ENCODE measurements at regions not wholly inside any gene's neighbourhood (a gene's known extent, or its start where the extent isn't known, plus 50 kb on each side); places are given as distances from the start of the nearest gene placed in this dataset.
A peak's percentile ranks its signal among the peaks of the same experiment; 100 is the strongest.

DNA sequence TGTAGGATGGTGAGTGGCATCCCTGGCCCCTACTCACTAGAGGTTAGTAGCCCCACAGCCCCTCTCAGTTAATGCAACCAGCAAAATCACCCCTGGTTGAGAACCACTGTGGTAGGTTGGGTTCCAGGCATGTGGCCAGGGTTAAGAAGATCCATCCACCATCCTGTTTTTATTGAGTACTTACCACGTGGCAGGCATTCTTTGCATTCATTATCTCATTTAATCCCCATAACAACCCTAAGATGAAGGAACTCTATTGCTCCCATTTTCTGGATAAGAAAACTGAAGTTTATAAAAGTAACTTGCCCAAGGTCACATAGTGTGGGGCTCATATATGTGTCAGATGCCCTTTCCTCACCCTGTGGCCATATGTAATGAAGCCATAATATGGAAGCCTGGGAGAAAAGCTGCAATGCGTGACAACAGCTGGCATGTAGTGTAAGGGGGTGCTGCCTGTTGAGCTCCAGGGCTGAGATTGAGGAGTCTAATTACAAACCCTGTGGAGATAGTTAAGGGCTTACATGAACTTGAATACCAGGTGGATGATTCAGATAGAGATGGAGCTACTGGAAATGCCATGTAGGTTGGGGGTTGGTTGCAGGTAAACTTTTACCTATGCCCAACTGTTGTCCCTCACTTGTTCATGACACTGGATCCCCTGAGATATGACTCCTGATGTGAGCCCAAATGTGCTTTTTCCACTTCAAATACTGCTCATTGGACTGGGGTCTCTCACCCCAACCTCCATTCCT, 100.2 kb upstream of the PGRMC2 start:
- H3K27ac Mint-ChIP-seq: no peak overlapping the region
- no peaks in the 10 kb centered on the region for H3K9me3 Mint-ChIP-seq (ENCODE audit: insufficient read depth)
- DNase-seq: no peak
- ChIA-PET CTCF (interaction anchor here (1.1 kb wide), 1 partner anchor 11 kb away, joined by 3 read pairs; no protein-coding TSS in a partner anchor), POLR2A (no interaction called here)
- ATAC-seq: no peak
- H3K4me3 Mint-ChIP-seq: no peak overlapping the region
- H3K4me1 Mint-ChIP-seq (ENCODE audit: low read depth): no peaks in the 10 kb centered on the region
- no peaks in the 10 kb centered on the region for H3K27me3 Mint-ChIP-seq (ENCODE audit: low read depth)
- no peaks in the 10 kb centered on the region for H3K36me3 Mint-ChIP-seq (ENCODE audit: low read depth)

GRCh38 chr4:128386761-128387599, 99.4 kb upstream of the PGRMC2 start:
- ATAC-seq (no peak), DNase-seq (no peak)
- CTCF ChIA-PET: no interaction called here
- Mint-ChIP-seq H3K36me3 (ENCODE audit: low read depth) (no peaks in the 10 kb centered on the region), H3K27me3 (ENCODE audit: low read depth) (no peaks in the 10 kb centered on the region), H3K27ac (no peak overlapping the region), H3K4me3 (no peak overlapping the region), H3K9me3 (ENCODE audit: insufficient read depth) (no peaks in the 10 kb centered on the region), H3K4me1 (ENCODE audit: low read depth) (no peaks in the 10 kb centered on the region)
- POLR2A ChIA-PET: no interaction called here

DNA sequence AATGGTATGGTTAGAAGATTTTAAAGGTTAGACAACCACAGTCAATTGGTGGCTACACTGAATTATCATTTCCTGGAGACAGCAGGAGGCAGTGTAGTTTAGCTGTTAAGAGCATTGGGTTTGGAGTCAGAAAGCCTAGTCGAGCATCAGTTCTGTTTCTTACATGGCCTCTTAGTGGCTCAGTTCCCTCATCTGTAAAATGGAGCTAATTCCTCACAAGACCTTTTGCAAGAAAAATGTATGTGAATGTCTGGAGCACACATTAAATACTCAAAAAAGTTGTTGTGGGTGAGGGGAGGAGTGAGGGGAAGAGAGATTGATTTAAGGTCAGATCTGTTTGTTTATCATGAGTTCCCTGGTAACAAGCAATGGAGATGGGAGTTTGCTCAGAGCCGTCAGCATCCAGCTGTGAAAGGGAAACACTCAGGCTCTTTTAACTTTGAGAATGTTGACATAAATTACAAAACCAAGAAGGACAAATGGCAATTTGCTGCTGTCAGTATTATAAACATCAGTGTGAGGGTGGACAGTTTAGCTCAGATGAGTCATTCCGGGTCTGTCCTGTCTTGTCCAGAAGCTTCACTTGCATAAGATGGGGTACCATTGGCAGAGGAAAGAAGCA, 98.2 kb upstream of the PGRMC2 start:
- Mint-ChIP-seq H3K36me3 (ENCODE audit: low read depth) (no peaks in the 10 kb centered on the region), H3K4me3 (no peak overlapping the region), H3K27me3 (ENCODE audit: low read depth) (no peaks in the 10 kb centered on the region), H3K27ac (no peak overlapping the region), H3K4me1 (ENCODE audit: low read depth) (no peaks in the 10 kb centered on the region), H3K9me3 (ENCODE audit: insufficient read depth) (no peaks in the 10 kb centered on the region)
- ChIA-PET POLR2A (no interaction called here), CTCF (interaction anchor here (0.6 kb wide), 2 partner anchors 434 to 556 kb away, joined by 3 read pairs; no protein-coding TSS in a partner anchor)
- ATAC-seq (no peak), DNase-seq (no peak)

GRCh38 chr4:128384765-128385598, 97.4 kb upstream of the PGRMC2 start:
- Mint-ChIP-seq H3K27ac (no peak overlapping the region), H3K4me3 (no peak overlapping the region), H3K9me3 (ENCODE audit: insufficient read depth) (no peaks in the 10 kb centered on the region), H3K27me3 (ENCODE audit: low read depth) (no peaks in the 10 kb centered on the region), H3K36me3 (ENCODE audit: low read depth) (no peaks in the 10 kb centered on the region), H3K4me1 (ENCODE audit: low read depth) (no peaks in the 10 kb centered on the region)
- no peak for DNase-seq
- ATAC-seq: no peak
- POLR2A ChIA-PET: no interaction called here
- CTCF ChIA-PET: interaction anchor here (0.6 kb wide), 2 partner anchors 435 to 557 kb away, joined by 3 read pairs; no protein-coding TSS in a partner anchor

DNA sequence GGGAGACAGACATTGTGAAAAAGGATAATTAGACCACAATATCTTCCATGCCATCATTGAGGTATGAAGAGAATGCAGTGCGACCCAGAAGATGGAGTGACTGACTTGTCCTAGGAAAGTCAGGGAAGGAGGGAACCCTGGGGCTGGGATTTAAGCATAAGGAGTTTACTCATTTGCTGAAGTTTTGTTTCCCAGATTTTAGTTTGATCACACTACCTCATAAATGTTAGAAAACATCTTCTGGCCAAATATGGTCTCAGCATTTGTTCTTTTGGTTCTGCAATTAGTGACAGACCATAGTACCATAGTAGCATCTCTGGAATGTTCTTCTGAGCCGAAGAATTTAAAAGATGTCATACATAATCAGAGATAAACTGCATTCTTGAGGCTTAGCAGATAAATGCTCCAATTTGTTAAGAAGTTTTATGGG, 96.5 kb upstream of the PGRMC2 start:
- H3K27me3 Mint-ChIP-seq (ENCODE audit: low read depth): no peaks in the 10 kb centered on the region
- ATAC-seq: no peak
- CTCF ChIA-PET: no interaction called here
- DNase-seq: no peak
- no peak overlapping the region for H3K27ac Mint-ChIP-seq
- POLR2A ChIA-PET: no interaction called here
- H3K9me3 Mint-ChIP-seq (ENCODE audit: insufficient read depth): no peaks in the 10 kb centered on the region
- no peaks in the 10 kb centered on the region for H3K4me1 Mint-ChIP-seq (ENCODE audit: low read depth)
- H3K4me3 Mint-ChIP-seq: no peak overlapping the region
- no peaks in the 10 kb centered on the region for H3K36me3 Mint-ChIP-seq (ENCODE audit: low read depth)

- Mint-ChIP-seq H3K36me3 (ENCODE audit: low read depth) (no peaks in the 10 kb centered on the region), H3K27ac (no peak overlapping the region), H3K27me3 (ENCODE audit: low read depth) (no peaks in the 10 kb centered on the region), H3K4me3 (no peak overlapping the region), H3K4me1 (ENCODE audit: low read depth) (no peaks in the 10 kb centered on the region), H3K9me3 (ENCODE audit: insufficient read depth) (no peaks in the 10 kb centered on the region)
- no peak for DNase-seq
- ChIA-PET POLR2A (no interaction called here), CTCF (interaction anchor here (1.2 kb wide), 1 partner anchor 73 kb away, joined by 4 read pairs; no protein-coding TSS in a partner anchor)
- no peak for ATAC-seq
These were observed 94.3 kb upstream of the PGRMC2 start for GRCh38 chr4:128381748-128382559.

DNA sequence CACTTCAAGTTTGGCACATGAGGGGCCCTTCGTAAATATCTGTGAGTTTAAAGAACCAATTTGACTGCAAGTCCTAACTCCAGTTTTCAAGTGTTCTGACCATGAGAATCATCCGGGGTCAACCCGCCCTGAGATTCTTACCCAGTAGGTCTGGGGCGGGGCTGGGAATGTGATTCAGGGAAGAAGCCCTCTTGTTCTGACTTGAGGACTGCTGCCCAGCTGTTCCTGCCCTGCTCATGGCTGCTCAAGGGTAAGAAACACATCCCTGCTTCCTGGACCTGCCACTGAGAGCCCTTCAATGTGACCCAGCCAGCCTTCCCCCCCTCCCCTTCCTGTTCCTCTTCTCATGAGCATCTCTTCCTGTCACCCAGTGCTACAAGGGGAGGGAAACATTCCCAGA, 92.7 kb upstream of the PGRMC2 start:
- Mint-ChIP-seq H3K4me3 (no peak overlapping the region), H3K27me3 (ENCODE audit: low read depth) (no peaks in the 10 kb centered on the region), H3K4me1 (ENCODE audit: low read depth) (no peaks in the 10 kb centered on the region), H3K36me3 (ENCODE audit: low read depth) (no peaks in the 10 kb centered on the region), H3K9me3 (ENCODE audit: insufficient read depth) (peaks cover 5% of the 10 kb centered on the region), H3K27ac (no peak overlapping the region)
- ATAC-seq (no peak), DNase-seq (no peak)
- CTCF ChIA-PET: interaction anchor here (0.6 kb wide), 1 partner anchor 309 kb away, joined by 3 read pairs; no protein-coding TSS in a partner anchor
- POLR2A ChIA-PET: no interaction called here

DNA sequence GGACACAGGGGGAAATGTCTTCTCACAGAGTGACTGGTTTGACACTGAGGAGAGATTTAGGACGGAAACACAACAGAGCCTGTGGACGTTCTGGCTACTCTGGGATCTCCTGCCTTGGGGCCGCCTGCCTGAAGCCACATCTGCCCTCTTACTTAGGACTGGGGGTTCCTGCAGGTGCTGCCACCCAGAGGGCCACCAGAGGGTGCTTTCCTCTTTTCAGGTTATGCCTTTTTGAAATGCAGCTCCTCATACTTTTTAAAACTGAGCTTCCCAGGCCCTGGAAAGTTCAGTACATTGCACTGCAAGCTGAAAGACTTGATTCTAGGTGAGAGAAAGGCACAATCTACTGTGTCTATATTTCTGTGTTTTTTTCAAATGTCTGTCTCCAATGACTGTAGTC, 92.2 kb upstream of the PGRMC2 start:
- CTCF ChIA-PET: interaction anchor here (0.6 kb wide), 1 partner anchor 308 kb away, joined by 3 read pairs; no protein-coding TSS in a partner anchor
- no peak for ATAC-seq
- no peaks in the 10 kb centered on the region for H3K36me3 Mint-ChIP-seq (ENCODE audit: low read depth)

GRCh38 chr4:128378668-128379067, 91.1 kb upstream of the PGRMC2 start:
- POLR2A ChIA-PET: no interaction called here
- H3K27ac Mint-ChIP-seq: no peak overlapping the region

More for the DNA sequence above, 92.2 kb upstream of the PGRMC2 start:
- peak; percentile 22 for DNase-seq
- POLR2A ChIA-PET: no interaction called here
- H3K27ac Mint-ChIP-seq: no peak overlapping the region
- no peaks in the 10 kb centered on the region for H3K4me1 Mint-ChIP-seq (ENCODE audit: low read depth)
- peaks cover 5% of the 10 kb centered on the region for H3K9me3 Mint-ChIP-seq (ENCODE audit: insufficient read depth)
- H3K4me3 Mint-ChIP-seq: no peak overlapping the region
- no peaks in the 10 kb centered on the region for H3K27me3 Mint-ChIP-seq (ENCODE audit: low read depth)

DNA sequence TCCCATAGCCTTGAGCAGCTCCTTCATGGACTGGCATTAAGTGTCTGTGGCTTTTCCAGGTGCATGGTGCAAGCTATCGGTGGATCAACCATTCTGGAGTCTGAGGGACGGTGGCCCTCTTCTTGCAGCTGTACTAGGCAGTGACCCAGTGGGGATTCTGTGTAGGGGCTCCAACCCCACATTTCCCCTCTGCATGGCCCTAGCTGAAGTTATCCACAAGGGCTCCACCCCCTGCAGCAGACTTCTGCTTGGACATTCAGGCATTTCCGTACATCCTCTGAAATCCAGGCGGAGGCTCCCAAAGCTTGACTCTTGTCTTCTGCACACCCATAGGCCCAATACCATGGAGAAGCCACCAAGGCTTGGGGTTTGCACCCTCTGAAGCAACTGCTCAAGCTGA, 89.3 kb upstream of the PGRMC2 start:
- DNase-seq: no peak
- no peak for ATAC-seq
- Mint-ChIP-seq H3K27me3 (ENCODE audit: low read depth) (no peaks in the 10 kb centered on the region), H3K36me3 (ENCODE audit: low read depth) (no peaks in the 10 kb centered on the region), H3K27ac (no peak overlapping the region), H3K4me1 (ENCODE audit: low read depth) (no peaks in the 10 kb centered on the region), H3K4me3 (no peak overlapping the region), H3K9me3 (ENCODE audit: insufficient read depth) (peaks cover 5% of the 10 kb centered on the region)
- ChIA-PET CTCF (no interaction called here), POLR2A (no interaction called here)

More at GRCh38 chr4:128378668-128379067, 91.1 kb upstream of the PGRMC2 start:
- ATAC-seq (no peak), DNase-seq (no peak)
- Mint-ChIP-seq H3K4me1 (ENCODE audit: low read depth) (no peaks in the 10 kb centered on the region), H3K27me3 (ENCODE audit: low read depth) (no peaks in the 10 kb centered on the region), H3K9me3 (ENCODE audit: insufficient read depth) (peaks cover 5% of the 10 kb centered on the region), H3K36me3 (ENCODE audit: low read depth) (no peaks in the 10 kb centered on the region), H3K4me3 (no peak overlapping the region)
- CTCF ChIA-PET: no interaction called here

DNA sequence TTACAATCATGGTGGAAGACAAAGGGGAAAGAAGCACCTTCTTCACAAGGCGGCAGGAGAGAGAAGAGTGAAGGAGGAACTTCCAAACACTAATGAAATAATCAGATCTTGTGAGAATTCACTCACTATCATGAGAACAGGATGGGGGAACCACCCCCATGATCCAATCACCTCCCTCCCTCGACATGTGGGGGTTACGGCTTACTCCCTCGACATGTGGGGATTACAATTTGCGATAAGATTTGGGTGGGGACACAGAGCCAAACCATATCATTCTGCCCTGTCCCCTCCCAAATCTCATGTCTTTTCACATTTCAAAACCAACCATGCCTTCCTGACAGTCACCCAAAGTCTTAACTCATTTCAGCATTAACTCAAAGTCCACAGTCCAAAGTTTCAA, 88.7 kb upstream of the PGRMC2 start:
- no peak for ATAC-seq
- H3K27ac Mint-ChIP-seq: no peak overlapping the region
- POLR2A ChIA-PET: no interaction called here

More for the DNA sequence above, 88.7 kb upstream of the PGRMC2 start:
- H3K4me3 Mint-ChIP-seq: no peak overlapping the region
- DNase-seq: no peak
- H3K4me1 Mint-ChIP-seq (ENCODE audit: low read depth): no peaks in the 10 kb centered on the region
- CTCF ChIA-PET: no interaction called here
- no peaks in the 10 kb centered on the region for H3K36me3 Mint-ChIP-seq (ENCODE audit: low read depth)
- peaks cover 5% of the 10 kb centered on the region for H3K9me3 Mint-ChIP-seq (ENCODE audit: insufficient read depth)
- no peaks in the 10 kb centered on the region for H3K27me3 Mint-ChIP-seq (ENCODE audit: low read depth)
